Head of caudate nucleus (tissue), 42 donors: ENCODE measurements at regions not wholly inside any gene's neighbourhood (a gene's known extent, or its start where the extent isn't known, plus 50 kb on each side); places are given as distances from the start of the nearest gene placed in this dataset.
"Not testable (repeated sequence)": the region's sequence is repeated elsewhere in the genome, so short reads cannot be mapped to it uniquely, and the experiment has no call there.

Experiments
- DNase-seq, 42 donors: peaks; one replicate each; pipeline versions ENCODE4 v3.0.0 to v3.0.0-alpha.2; 2020 to 2021; ENCODE audit warnings: mixed read lengths in 7 of 42
- intact Hi-C: fragments of 100-400 bp; cut with DNase I; formaldehyde crosslinking; loops from one replicate; pipeline ENCODE4 v1.15.0; 2022

GRCh38 chr7:23928418-23928775 lies 218.4 kb downstream of the STK31 start:
- intact Hi-C loops, result no loop called here
- no peak for DNase-seq

DNA sequence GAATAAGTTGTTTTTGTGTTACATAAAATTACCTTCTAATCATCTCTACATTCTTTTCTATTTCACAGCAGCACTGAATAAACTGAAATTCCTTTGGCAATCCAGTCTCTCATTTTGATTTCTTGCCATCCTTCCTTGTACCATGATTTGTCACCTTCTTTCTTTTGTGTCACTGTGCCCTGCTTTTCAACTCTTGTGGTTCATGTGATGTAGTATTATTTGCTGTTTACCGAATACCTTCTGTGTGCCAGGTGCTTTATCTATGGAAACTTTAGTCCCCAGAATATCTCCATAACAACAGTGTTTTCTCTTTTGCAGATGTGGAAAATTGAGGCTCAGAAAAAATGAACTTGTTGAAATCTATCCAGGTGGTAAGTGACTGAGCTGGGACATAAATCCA lies 220.3 kb downstream of the STK31 start:
- intact Hi-C loops, result no loop called here
- DNase-seq, result no peak

DNA sequence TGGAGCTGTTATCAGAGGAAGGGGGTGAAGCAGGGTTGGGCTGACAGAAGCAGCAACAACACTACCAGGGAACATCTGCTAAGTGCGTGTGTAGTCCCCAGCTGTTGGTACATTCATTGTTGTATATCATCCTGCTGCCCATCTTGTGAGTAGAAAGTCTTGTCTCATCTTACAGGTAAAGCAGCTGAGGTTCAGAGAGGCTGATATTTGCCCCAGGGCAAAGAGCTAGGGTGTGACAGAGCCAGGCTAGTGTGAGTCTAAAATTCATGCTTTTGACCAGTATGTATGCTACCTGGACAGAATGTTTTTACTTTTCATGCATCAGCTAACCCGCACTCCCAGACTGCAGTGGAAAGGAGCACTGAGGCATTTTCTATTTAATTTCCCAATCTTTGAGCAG lies 221.6 kb downstream of the STK31 start:
- no peak for DNase-seq
- intact Hi-C loops, result no loop called here

GRCh38 chr7:23938215-23938614 lies 228.2 kb downstream of the STK31 start:
- DNase-seq, result no peak

DNA sequence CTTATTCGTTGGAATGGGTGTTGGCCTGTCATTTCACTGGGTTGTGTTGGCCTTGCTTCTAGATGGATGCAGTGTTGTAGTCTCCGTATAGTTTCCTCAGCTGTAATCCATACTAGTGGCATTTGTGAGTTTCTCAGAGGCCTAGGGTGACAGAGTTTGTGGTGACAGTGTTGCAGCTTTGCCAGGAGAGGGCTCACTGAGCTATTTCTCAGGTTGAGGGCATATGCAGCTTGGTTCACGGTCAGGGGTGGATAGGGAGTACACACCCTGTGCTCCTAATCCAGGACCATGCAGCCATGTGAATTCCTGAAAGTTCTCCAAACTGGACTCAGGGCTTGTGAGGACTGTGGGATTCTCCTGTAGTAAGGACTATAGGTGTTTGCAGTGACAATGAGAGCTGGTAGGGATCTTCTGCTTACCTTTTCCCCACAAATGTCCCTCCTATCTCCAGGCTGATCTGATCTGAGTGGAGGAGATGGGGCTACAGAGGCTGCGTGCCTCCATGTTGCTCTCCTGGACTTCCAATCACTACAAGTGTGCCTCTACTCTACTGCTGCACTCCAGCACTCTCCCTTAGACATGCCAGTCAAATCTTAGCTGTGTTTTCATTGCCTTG lies 229.0 kb downstream of the STK31 start:
- DNase-seq, result peak in 15 of 42 donors; percentile 9 to 51 (median 31)
- intact Hi-C loops, result no loop called here

More at GRCh38 chr7:23938215-23938614, 228.2 kb downstream of the STK31 start:
- intact Hi-C loops, result no loop called here

- DNase-seq, intact Hi-C loops: not testable (repeated sequence)
Measured at GRCh38 chr7:23939747-23940146, 229.7 kb downstream of the STK31 start.

DNA sequence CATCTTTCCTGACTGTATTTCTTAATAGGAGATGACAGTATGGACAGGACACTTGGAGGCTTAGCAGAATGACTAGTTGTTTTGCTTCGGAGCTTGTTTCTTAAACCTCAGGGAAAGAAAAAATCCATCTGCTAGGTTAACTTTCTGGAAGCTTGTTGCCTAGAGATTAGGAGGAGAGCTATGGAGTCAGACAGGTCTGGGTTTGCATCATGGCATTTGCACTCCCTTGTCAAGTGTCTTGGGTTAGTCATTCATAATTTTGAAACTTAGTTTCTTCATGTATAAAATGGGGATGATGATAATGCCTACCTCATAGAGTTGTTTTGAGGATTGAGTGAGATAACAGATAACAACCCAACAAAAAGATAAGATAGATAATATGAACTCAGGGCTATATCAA lies 231.5 kb downstream of the STK31 start:
- intact Hi-C loops, result no loop called here
- no peak for DNase-seq

DNA sequence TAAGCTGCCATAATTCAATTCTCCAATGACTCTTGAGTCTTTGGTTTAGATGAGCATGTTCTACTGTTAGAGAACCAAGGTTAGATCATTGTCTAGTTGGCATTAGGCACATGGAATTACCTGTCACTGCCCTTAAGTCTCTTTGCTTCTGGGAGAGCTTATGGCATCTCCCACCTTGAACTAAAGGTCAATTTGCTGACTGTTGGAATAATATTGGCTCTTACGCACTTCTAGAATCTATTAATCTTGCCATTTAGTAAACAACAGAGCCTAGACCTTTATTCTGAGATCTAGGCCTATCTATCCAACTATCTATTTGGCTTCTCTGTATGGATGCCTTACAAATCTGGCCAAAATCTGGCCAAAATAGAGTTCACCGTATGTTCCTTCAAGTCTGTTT lies 232.0 kb downstream of the STK31 start:
- intact Hi-C loops, result no loop called here
- no peak for DNase-seq

DNA sequence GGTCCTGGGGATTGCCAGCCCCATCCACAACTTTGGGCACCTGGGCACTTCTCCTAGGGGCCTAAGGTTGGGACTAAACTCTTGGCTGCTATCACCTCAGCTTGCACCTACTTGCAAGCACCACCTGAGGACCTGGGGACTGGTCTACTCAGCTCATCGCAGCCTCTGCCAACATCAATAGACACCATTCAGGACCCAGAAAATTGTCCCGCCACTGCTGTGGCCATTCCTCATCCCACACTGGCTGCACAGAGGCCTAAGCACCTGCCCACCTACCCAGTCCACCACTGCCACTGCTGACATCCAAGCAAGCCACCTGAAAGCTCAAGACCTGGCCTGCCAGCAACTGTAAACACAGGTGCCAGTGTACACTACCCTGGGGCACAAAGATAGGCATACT lies 234.1 kb downstream of the STK31 start:
- DNase-seq, result no peak
- intact Hi-C loops, result no loop called here

GRCh38 chr7:23945472-23945871 lies 235.5 kb downstream of the STK31 start:
- no peak for DNase-seq
- intact Hi-C loops, result no loop called here

GRCh38 chr7:23955145-23955544 lies 245.1 kb downstream of the STK31 start:
- DNase-seq, result no peak
- intact Hi-C loops, result no loop called here

GRCh38 chr7:23955600-23956149 lies 245.7 kb downstream of the STK31 start:
- no peak for DNase-seq
- intact Hi-C loops, result no loop called here

DNA sequence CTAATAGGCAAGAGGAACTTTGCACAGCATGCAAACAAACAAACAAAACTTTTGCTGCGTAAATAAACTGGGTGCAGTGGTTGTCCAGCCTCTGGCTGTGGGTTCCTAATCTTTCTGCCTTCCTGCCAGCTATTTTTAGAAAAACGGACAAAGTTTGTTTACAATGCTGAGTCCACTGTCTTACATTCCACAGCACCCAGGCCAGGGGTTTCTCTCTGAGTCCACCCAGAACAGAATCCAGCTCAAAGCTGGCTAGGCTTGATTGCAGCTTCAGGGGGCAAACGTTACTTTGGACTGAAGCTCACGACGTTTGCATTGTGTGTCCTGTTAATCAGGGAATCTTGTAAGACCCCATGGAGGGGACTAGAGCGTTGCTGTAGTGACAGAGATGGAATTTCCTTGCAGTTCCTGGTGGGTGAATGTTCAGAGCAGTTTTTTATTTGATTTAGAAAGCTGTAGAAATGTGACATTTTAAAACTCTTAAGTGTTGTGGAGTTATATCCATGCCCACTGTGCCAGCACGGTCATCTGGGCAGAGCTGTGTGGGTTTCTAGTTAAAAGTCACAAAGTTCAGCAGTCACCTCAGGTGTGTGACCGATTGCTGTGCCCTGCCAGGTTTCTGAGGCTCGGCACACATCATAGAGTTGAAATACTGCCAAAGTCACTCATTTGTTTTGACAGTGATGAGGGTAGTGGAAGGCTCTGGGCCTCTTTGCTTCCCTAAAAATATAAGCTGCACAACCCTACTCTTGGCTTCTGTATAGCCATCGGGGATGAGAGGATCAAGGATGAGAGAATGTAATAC lies 247.0 kb downstream of the STK31 start:
- no peak for DNase-seq
- intact Hi-C loops, result no loop called here

DNA sequence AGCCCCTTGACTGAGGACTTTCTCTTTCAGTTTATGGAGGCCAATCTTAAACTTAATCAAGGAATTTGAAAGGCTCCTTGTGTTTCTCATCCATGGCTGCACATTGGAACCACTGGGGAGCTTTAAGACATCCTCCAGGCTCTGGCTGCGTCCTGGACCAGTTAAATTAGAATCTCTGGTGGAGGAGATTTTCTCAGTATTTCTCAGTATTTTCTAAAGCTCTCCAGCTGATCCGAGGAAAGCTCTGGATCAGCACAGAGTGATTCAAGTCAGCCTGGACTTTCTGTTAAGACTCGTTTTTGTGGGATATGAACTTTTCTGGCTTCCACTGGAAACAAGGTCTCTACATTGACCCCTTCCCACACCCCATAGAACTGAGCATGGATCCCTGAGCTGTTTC lies 249.8 kb downstream of the STK31 start:
- DNase-seq, result no peak
- intact Hi-C loops, result no loop called here

DNA sequence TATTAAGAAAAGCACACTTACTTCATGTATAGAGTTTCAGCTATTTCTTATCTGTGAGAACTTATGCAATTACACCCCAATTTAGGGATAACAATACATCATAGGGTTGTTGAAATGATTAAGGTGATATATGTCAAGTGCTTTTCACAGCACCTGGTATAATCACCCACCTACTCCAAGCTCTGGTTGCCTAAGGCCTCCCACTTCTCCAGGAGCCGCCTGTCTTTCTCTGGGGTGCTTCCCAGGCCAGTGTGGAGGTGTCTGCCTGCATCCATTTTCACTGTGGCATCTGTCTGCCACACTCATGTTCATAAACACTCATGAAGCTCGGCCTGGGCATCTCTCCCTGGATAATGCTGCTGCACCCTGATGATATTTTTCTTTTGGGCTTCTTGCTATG lies 250.3 kb downstream of the STK31 start:
- intact Hi-C loops, result no loop called here
- DNase-seq, result peak in 37 of 42 donors; percentile 5 to 84 (median 49)

GRCh38 chr7:23963461-23964165 lies 253.6 kb downstream of the STK31 start:
- intact Hi-C loops, result no loop called here
- DNase-seq, result no peak

GRCh38 chr7:23964715-23965114 lies 254.7 kb downstream of the STK31 start:
- no peak for DNase-seq

GRCh38 chr7:23965296-23965695 lies 255.3 kb downstream of the STK31 start:
- no peak for DNase-seq
- intact Hi-C loops, result no loop called here

More at GRCh38 chr7:23964715-23965114, 254.7 kb downstream of the STK31 start:
- intact Hi-C loops, result no loop called here

DNA sequence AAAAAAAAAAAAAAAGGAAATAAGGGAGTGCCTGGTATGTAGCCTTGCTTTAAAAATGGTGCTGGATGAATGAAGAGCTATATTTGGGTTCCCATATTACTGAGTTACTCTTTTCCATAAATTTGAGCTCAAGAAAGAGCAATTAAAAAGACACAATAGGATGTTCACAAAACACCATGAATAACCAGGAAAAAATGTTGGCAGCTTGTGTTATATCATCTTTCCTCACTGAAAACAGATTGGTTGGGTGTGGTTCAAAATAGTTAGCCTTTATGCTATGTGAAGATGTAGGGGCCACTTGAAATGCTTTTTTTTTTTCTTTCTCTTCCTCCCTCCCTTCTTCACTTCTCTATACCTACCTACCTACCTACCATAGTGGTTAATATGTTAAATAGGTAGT lies 256.9 kb downstream of the STK31 start:
- intact Hi-C loops, result no loop called here
- DNase-seq, result no peak
